ENCODE measurements at regions not wholly inside any gene's neighbourhood (a gene's known extent, or its start where the extent isn't known, plus 50 kb on each side); places are given as distances from the start of the nearest gene placed in this dataset.

DNA sequence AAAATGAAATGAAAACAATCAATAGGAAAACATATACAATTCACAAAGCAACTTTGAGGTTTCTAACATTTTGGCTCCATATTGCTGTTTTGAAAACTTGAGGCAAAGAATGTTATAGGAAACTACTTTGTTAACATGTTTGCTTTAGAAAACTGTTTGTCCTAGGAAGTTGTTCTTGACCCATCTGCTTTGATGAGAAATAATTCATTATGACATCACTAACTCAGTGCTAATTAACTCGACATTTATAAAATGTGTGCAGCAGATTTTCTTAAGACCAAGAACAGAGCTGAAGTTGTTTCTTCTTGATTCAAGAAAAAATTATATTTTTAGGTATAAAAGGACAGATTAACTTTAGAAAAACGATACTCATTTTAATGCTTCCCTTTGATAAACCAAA is 94.7 kb downstream of the SOX9 start:
- TF ChIP-seq, protein P1, sequence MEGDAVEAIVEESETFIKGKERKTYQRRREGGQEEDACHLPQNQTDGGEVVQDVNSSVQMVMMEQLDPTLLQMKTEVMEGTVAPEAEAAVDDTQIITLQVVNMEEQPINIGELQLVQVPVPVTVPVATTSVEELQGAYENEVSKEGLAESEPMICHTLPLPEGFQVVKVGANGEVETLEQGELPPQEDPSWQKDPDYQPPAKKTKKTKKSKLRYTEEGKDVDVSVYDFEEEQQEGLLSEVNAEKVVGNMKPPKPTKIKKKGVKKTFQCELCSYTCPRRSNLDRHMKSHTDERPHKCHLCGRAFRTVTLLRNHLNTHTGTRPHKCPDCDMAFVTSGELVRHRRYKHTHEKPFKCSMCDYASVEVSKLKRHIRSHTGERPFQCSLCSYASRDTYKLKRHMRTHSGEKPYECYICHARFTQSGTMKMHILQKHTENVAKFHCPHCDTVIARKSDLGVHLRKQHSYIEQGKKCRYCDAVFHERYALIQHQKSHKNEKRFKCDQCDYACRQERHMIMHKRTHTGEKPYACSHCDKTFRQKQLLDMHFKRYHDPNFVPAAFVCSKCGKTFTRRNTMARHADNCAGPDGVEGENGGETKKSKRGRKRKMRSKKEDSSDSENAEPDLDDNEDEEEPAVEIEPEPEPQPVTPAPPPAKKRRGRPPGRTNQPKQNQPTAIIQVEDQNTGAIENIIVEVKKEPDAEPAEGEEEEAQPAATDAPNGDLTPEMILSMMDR (IDR thresholded peaks at IDR 0.05) = no peak

DNA sequence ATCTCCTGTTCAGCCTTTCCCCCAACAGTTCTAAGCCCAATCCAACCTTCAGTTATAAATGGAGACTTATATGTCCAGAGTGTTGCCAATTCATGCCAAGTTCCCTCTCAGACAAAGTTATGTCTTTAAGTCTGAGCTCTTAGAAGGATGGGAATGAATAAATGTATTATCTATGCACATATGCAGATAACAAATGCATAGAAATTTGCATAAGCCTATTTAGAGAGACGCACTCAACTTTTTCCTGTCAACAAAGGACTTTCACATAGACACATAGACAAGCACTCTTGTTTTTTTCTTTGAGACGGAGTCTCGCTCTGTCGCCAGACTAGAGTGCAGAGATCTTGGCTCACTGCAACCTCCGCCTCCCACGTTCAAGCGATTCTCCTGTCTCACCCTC is 95.1 kb downstream of the SOX9 start:
- TF ChIP-seq, protein P1 (IDR thresholded peaks at IDR 0.05) = no peak

DNA sequence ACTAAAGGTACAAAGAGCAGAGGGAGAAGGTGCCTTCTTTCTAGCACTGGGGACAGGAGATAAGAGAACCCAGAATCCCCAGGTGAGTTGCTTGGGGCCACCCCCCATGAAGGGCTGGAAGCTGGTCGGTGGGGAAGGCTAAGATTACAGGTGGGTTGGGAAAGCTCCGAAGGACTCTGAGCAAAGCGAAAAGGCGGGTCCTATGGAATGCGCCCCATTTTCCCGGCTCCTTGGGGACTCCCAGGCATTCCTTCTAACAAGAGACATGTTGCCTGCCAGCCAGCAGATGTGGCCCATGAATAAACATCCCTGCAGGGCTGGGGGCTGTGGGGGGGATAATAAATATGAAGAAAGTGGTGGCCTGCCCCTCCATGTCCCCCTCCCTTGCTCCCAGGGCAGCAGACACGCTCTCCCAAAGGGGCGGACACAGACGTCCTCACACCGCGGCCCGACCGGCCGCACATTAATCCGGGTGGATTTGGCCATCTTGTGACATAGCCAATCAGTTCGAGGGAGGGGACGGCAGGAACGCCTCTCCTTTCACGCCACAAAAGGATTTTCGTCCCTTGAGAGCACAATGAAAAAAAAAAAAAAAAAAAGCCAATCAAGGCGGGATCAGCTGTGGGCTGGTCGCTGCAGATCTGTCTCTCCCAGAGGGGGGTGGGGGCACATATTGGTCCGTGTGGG is 98.5 kb downstream of the SOX9 start:
- TF ChIP-seq, protein P1 (IDR thresholded peaks at IDR 0.05) = no peak

DNA sequence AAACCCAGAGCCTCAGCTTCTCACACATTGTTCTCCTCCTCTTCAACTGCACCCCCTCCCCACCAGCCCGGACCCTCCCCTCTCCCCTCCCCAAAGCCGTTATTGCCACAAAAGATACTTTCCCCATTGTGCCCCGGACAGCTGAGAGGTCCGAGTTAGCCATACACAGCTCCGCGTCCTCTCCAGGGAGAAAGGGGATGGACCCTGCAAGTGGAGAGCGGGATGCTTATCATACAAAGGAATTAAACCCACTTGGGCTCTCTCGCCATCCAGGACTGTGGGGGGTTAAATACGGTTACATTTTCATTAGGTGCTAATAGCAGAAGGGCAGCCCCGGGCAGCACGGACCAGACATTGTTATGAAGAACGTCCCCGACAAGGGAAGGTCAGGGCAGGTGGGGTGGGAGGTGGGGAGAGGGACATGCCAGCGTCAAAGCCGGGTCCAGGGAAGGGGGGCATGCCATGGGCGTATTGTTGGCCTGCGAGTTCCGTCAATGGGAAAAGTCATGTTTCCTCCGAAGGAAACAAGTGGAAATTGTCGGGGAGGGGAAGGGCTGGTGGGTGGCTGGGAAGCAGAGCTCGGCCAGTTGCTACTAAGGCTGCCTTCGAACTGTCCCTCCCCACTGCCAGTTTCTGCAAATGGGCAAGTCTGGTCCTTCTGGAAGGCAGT is 99.1 kb downstream of the SOX9 start:
- TF ChIP-seq, protein P1 (IDR thresholded peaks at IDR 0.05) = no peak

DNA sequence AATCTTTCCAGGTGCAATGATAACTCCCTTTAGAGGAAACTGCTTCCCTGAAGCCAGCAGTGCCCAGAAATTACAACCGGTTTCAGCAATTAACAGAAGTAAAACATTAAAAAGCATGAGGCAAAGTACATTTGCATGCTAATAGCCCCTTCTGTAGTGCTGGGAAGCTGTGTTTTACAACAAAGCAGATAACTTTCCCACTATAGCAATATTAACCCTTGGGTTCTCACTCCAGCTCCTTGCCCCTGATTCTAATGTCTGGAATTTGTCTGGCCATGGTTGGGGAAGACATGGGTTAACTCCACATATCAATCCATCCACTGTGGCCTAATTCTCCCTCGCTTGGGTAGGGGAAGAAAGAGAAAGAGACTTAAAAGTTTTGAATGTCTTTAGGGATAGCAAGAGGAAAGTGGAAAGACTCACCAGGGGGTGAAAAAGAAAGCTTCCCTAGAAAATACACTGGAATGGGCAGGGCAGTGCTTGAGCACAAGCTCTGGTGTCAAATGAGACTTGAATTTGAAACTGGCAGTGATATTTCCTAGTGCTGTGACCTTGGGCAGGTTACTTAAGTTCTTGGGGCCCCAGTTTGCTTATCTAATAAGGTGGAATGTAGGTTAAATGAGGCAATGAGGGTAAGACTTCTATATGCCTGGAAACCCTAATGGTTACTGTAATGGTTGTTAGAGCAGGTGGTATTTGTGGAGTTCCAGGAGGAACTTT is 102.0 kb downstream of the SOX9 start:
- TF ChIP-seq, protein P1 (IDR thresholded peaks at IDR 0.05) = no peak

DNA sequence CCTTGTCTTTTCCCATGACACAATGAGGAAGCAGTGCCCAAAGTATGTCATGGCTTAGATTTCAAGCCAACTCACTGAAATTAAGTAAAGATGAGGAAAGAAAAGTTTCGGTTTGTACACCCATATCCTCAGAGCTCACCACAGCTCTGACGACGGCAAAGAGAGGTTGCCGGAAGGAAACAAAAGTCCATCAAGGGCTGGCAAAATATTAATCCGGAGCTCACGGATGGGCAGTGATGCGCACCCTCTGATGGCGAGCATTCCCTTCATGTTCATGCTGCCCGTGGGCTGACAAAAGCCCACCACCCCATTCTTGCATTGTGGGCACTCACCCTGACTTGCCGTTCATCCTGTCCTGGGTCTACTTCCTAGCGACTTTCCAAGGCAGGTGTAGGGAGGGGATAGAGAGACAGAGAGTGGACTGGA is 103.1 kb downstream of the SOX9 start:
- TF ChIP-seq, protein P1 (IDR thresholded peaks at IDR 0.05) = no peak

DNA sequence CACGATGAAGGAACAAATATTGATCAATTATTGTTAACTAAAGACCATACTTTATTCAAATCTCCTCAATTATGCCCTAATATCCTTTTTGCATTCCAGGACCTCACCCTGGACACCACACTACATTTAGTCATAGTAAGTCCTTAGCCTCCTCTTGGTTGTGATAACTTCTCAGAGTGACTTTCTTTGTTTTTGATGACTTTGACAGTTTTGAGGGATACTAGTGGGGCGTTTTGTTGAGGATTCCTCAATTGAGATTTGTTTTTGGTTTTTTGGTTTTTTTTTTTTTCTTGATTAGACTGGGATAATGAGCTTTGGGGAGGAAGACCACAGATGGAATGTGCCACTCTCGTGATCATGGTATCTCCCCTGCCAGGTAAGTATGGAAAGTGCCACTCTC is 105.5 kb downstream of the SOX9 start:
- TF ChIP-seq, protein P1 (IDR thresholded peaks at IDR 0.05) = no peak
